GM18519 (cell line): ENCODE measurements at regions not wholly inside any gene's neighbourhood (a gene's known extent, or its start where the extent isn't known, plus 50 kb on each side); places are given as distances from the start of the nearest gene placed in this dataset.

ENCODE experiments used
- ATAC-seq: cut with Tn5 transposase; IDR thresholded peaks from one replicate; pipeline ENCODE4 v1.9.1; 2021; ENCODE audit warnings: mild to moderate bottlenecking, moderate library complexity; ENCODE audit not compliant: unreplicated experiment, low FRiP score

DNA sequence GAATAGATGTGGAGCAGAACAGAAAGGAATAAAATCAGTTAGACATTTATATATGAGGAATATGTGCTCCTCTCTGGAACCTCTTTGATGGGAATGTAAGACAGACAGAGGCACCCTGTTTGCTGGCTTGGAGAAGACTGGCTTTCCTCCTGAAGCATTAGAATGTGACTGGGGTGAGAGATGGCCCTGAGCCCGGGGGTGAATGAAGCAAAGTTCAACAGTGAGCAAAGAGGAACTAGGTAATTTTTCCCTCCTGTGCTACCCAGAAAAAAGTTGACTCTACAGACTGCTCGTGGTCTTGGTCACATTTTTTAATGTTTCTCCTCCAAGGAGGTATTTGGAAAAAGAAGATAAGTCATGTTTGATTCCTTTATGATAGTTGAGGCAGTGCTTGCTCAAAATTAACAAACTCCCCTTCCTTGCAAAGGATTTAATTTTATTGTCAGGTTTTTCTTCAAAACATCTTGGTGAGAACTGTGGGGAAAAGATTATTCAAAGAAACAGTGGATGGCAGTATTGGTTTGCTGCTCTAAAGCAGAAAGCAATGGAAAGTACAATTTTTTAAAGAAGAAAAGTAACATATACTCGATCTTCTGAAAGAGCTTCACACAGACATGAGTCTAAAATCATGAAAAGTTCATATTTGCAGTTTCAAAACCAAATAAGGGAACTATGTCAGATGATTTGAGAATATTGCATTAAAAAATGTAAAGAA, 370.4 kb upstream of the CDIN1 start:
- ATAC-seq, result no peak

DNA sequence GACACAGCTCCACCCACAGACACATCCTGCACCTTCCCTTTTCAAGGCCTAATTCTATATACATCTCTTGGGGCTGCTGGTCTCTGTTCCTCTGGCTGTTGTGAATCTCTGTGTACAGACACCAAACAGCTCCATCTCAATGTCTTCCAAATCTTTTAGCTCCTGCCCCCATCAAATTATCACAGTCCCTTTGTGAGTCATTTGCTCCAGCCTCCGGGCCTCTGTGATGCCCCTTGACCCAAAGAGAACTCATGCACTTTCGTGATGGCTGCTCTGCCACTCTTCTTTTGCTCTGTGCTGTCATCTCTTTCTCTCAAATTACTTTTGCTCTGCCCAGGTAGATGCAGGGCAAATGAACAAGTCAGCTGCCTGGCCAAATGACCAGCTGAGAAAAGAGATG, 369.0 kb upstream of the CDIN1 start:
- ATAC-seq, result no peak

GRCh38 chr15:36218322-36218721, 361.1 kb upstream of the CDIN1 start:
- no peak for ATAC-seq

GRCh38 chr15:36218991-36219390, 360.4 kb upstream of the CDIN1 start:
- ATAC-seq, result no peak

- no peak for ATAC-seq
These were observed 357.4 kb upstream of the CDIN1 start for GRCh38 chr15:36221992-36222391.

- ATAC-seq, result no peak
These were observed 348.6 kb upstream of the CDIN1 start for GRCh38 chr15:36230776-36231175.

- ATAC-seq, result no peak
These were observed 346.9 kb upstream of the CDIN1 start for GRCh38 chr15:36232491-36232890.

- no peak for ATAC-seq
These were observed 344.7 kb upstream of the CDIN1 start for GRCh38 chr15:36234743-36235142.

DNA sequence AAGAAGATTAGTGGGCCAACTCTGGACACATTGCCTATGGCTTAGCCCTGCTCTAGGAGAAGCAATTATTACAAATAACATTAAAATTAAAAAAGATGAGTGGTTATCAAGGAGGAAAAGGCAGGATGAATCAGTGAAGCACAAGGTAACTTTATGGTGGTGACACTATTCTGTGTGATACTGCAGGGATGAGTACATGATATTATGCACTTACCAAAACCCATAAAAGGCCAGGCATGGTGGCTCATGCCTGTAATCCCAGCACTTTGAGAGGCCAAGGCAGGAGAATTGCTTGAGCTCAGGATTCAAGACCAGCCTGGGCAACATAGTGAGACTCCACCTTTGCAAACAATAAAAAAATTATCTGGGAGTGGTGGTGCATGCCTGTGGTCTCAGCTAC, 344.3 kb upstream of the CDIN1 start:
- ATAC-seq, result no peak

- no peak for ATAC-seq
These were observed 339.9 kb upstream of the CDIN1 start for GRCh38 chr15:36239509-36239908.

DNA sequence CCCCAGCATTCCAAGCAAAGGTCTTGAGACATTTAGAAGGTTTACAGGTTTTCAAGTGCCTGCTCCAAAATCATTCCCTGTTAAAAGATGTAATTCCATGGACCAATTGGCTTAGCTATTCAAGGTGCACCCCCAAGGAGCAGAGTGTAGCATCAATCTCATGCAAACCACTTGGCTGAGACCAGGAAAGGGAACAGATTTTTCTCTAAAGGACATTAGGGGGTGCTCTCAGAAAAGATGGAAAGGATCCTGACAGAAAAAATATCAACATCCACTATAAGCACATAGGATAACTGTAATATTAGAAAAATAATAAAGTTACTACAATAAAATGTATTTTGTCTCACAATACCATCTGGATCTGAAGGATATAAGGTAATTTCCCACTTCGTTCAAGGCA, 328.0 kb upstream of the CDIN1 start:
- no peak for ATAC-seq

- no peak for ATAC-seq
These were observed 327.2 kb upstream of the CDIN1 start for GRCh38 chr15:36252146-36252711.

DNA sequence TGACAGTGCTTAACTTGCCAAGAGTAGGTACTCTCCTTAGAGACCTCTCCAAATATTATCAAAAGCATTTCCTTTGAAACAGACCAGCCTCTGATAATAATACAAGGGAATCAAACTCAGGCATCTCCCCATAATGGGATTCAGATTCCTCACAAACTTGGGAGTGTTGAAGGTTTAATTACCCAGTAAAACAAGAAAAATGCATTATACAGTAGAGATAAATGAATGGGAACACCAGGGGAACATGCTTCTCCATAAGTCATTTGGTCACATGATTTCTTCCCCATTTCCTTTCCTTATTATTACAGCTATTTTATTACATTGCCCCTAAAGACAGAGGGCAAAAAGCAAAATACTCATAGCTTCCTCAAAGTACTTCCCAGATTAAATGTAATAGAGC, 325.0 kb upstream of the CDIN1 start:
- no peak for ATAC-seq

DNA sequence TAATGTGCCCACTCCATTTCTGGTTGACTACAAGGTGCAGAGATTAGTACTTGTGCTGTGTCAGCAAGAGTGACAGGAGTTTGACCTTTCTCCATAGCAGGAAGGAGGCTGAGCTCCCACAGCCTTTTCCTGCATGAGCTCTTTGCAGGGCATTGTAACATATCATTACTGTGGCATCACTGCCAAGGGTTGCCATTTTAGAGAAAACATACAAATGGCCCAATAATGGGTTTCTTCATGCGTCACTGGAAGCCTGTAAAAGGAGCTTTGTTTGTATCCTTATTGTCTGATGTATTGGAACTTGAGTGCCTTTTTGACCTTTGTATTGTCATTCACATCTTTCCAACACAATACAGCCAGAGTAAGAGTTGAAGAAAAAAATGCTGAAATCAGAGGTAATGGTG, 323.0 kb upstream of the CDIN1 start:
- no peak for ATAC-seq

DNA sequence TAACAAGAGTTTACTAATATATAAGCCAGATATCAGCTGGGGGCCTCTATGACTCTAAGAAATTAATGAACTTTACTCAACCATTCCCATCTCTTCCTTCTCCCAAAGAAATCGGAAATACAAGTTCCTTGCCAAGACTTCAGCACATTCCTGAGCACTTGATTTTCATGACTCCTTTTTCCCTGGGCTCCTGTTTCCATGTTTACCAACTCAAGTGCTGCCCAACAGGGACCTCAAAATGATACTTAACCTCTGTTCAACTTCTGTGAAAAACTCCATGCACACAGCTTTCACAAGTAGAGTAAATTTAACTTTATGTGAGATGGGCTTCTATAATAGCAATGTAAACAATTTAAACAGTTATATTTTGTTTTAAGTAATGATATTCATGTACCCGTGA, 315.8 kb upstream of the CDIN1 start:
- ATAC-seq, result no peak

- no peak for ATAC-seq
These were observed 314.0 kb upstream of the CDIN1 start for GRCh38 chr15:36265422-36265821.

DNA sequence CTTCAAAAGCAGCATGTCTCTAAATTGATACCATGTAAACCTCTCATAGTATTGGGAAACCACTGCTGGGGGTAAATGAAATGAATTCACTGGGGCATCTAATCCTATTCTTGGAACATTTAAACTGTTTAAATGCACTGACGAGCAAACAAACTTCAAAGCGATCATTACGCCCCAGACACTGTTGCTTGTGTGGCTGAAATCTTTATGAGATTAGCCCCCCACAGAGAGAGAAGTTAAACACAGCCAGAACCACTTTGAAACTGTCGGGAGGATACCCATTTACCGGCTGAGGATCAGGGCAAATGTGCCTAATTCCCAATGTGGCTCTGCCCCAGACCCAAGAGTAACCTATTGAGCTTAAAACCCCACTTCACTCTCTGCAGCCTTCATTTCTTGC, 308.4 kb upstream of the CDIN1 start:
- ATAC-seq, result no peak

- no peak for ATAC-seq
These were observed 303.8 kb upstream of the CDIN1 start for GRCh38 chr15:36275656-36276055.

GRCh38 chr15:36278219-36278618, 301.2 kb upstream of the CDIN1 start:
- ATAC-seq, result no peak

- no peak for ATAC-seq
These were observed 296.6 kb upstream of the CDIN1 start for GRCh38 chr15:36282821-36283220.

GRCh38 chr15:36284911-36285310, 294.5 kb upstream of the CDIN1 start:
- ATAC-seq, result no peak

- no peak for ATAC-seq
These were observed 287.9 kb upstream of the CDIN1 start for GRCh38 chr15:36291501-36291900.

- ATAC-seq, result no peak
These were observed 285.1 kb upstream of the CDIN1 start for GRCh38 chr15:36294359-36294758.
